ENCODE measurements at regions not wholly inside any gene's neighbourhood (a gene's known extent, or its start where the extent isn't known, plus 50 kb on each side); places are given as distances from the start of the nearest gene placed in this dataset.

DNA sequence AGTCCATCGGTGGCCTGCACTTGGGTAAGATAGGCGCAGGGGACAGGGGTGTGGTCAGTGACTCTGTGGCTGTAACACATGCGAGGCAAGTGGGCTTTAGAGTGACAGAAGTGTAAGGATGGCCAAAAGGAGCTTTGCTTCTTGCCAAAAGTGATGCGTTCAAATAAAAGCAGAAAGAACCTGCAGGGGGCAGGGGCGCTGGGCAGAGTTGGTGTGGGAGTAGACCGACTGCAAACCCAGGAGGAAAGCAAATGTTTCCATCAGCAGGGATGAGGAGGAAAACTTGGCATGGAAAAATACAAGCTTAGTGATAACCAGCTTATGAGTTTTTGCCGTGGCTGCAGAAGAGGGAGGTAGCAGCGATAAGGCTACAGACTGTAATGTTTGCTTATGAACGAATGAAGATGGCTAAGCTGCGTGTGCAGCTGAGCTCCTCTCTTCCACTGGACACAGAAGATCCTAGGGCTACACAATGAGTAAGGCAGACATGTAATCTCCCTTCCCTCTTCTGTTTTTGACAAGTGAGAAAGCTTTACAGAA, 149.4 kb downstream of the WNT5A start:
- TF ChIP-seq EZH2 (IDR thresholded peaks at IDR 0.05) (no peak), POLR2AphosphoS5 (IDR thresholded peaks at IDR 0.05; ENCODE audit: borderline replicate concordance, low read depth, low read length) (no peak), FOXP2 (optimal IDR thresholded peaks at IDR 0.05; ENCODE audit: control extremely low read depth, extremely low read length, insufficient read depth) (no peak)
- H3K9ac ChIP-seq (ENCODE audit: insufficient read length), result no peak overlapping the region
- no peak for DNase-seq (ENCODE audit: low read depth, low spot score)
- no peak overlapping the region for H3K4me3 ChIP-seq
- H3K27ac ChIP-seq, result no peak overlapping the region
- H3K9me3 ChIP-seq (ENCODE audit: low read depth, low read length), result no peaks in the 10 kb centered on the region
- no peaks in the 10 kb centered on the region for H3K36me3 ChIP-seq (ENCODE audit: insufficient read depth, low read length)

DNA sequence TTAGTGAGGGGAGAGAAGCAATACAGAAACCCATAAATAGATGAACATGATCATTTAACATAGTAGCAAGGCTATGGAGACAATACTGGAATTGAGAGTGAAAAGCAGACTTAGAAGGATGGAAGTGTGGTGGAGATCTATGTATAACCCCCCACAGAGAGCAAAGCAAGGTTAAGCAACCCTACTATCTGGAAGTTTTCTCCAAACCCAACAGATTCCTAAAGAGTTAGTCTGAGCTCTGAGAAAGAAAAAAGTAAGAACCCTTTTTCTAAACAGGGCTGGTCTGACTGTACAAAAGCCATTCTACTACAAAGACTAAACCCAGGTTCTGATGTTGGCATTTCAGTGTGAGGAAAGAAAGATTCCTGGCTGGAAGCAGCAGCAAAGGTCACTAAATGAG, 153.2 kb downstream of the WNT5A start:
- no peak for DNase-seq (ENCODE audit: low read depth, low spot score)
- no peaks in the 10 kb centered on the region for H3K36me3 ChIP-seq (ENCODE audit: insufficient read depth, low read length)
- H3K27ac ChIP-seq, result no peak overlapping the region
- no peak overlapping the region for H3K9ac ChIP-seq (ENCODE audit: insufficient read length)
- no peak for TF ChIP-seq EZH2 (IDR thresholded peaks at IDR 0.05)
- TF ChIP-seq FOXP2 (optimal IDR thresholded peaks at IDR 0.05; ENCODE audit: control extremely low read depth, extremely low read length, insufficient read depth), result no peak
- TF ChIP-seq POLR2AphosphoS5 (IDR thresholded peaks at IDR 0.05; ENCODE audit: borderline replicate concordance, low read depth, low read length), result no peak
- H3K9me3 ChIP-seq (ENCODE audit: low read depth, low read length), result no peaks in the 10 kb centered on the region
- no peak overlapping the region for H3K4me3 ChIP-seq

DNA sequence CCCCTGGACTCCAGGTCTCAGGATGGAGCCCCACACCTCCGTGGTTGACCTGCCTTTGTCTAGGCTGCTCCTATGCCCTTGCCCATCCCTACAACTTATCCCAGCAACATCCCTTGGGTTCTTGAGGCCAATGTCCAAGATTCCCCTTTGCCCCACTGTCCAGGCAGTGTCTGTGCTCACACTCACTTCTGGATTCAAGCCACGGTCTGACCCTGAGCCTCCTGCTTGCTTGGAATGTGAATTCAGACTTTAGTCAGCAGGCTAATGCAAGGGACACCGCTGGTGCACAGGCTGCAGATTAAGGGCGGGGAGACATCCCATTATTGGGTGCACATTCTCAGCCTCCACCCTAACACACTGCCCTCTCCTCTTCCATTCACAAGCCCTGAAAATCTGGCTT, 154.1 kb downstream of the WNT5A start:
- H3K9me3 ChIP-seq (ENCODE audit: low read depth, low read length), result no peaks in the 10 kb centered on the region
- no peak for DNase-seq (ENCODE audit: low read depth, low spot score)
- H3K36me3 ChIP-seq (ENCODE audit: insufficient read depth, low read length), result no peaks in the 10 kb centered on the region
- TF ChIP-seq FOXP2 (optimal IDR thresholded peaks at IDR 0.05; ENCODE audit: control extremely low read depth, extremely low read length, insufficient read depth), result no peak
- TF ChIP-seq POLR2AphosphoS5 (IDR thresholded peaks at IDR 0.05; ENCODE audit: borderline replicate concordance, low read depth, low read length), result no peak
- TF ChIP-seq EZH2 (IDR thresholded peaks at IDR 0.05), result no peak
- H3K4me3 ChIP-seq, result no peak overlapping the region
- H3K27ac ChIP-seq, result no peak overlapping the region
- no peak overlapping the region for H3K9ac ChIP-seq (ENCODE audit: insufficient read length)

DNA sequence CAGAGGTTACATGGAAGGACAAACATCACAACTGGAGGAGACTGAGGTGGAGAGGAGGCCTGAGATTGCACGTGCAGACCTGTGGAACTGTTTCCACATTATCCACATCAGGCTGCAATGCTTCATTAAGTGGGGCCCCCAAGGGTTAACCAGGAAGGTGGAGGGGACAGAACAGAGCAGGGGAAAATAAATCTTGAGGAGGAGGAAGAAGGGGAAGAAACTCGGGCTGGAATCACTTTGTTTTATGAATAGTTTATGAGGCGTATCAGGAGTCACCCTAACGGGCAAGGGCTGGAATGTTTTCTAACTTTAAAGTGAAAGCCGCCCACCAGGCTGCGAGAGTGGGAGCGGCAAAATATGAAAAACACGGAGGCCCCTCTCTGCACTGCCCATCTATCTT, 154.9 kb downstream of the WNT5A start:
- Histone ChIP-seq H3K36me3 (ENCODE audit: insufficient read depth, low read length) (no peaks in the 10 kb centered on the region), H3K27ac (no peak overlapping the region), H3K4me3 (no peak overlapping the region), H3K9ac (ENCODE audit: insufficient read length) (no peak overlapping the region), H3K9me3 (ENCODE audit: low read depth, low read length) (no peaks in the 10 kb centered on the region)
- TF ChIP-seq FOXP2 (optimal IDR thresholded peaks at IDR 0.05; ENCODE audit: control extremely low read depth, extremely low read length, insufficient read depth), result no peak
- TF ChIP-seq EZH2 (IDR thresholded peaks at IDR 0.05), result no peak
- TF ChIP-seq POLR2AphosphoS5 (IDR thresholded peaks at IDR 0.05; ENCODE audit: borderline replicate concordance, low read depth, low read length), result no peak
- DNase-seq (ENCODE audit: low read depth, low spot score), result no peak

DNA sequence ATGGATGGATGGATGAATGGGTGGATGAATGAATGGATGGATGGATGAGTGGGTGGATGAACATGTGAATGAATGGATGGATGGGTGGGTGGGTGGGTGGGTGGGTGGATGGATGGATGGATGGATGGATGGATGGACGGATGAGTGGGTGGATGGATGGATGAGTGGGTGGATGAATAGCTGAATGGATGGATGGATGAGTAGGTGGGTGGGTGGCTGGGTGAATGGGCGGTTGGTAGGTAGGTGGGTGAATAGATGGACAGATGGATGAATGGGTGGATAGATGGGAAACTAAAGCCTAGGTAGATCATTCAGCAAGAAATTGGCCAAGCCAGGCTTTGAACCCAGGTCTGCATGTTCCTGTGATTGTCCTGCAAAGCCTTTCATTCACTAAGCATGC, 155.6 kb downstream of the WNT5A start:
- no peak for DNase-seq (ENCODE audit: low read depth, low spot score)
- no peak overlapping the region for H3K4me3 ChIP-seq
- no peaks in the 10 kb centered on the region for H3K36me3 ChIP-seq (ENCODE audit: insufficient read depth, low read length)
- no peak overlapping the region for H3K9ac ChIP-seq (ENCODE audit: insufficient read length)
- TF ChIP-seq FOXP2 (optimal IDR thresholded peaks at IDR 0.05; ENCODE audit: control extremely low read depth, extremely low read length, insufficient read depth) (no peak), POLR2AphosphoS5 (IDR thresholded peaks at IDR 0.05; ENCODE audit: borderline replicate concordance, low read depth, low read length) (no peak), EZH2 (IDR thresholded peaks at IDR 0.05) (no peak)
- H3K9me3 ChIP-seq (ENCODE audit: low read depth, low read length), result no peaks in the 10 kb centered on the region
- no peak overlapping the region for H3K27ac ChIP-seq

DNA sequence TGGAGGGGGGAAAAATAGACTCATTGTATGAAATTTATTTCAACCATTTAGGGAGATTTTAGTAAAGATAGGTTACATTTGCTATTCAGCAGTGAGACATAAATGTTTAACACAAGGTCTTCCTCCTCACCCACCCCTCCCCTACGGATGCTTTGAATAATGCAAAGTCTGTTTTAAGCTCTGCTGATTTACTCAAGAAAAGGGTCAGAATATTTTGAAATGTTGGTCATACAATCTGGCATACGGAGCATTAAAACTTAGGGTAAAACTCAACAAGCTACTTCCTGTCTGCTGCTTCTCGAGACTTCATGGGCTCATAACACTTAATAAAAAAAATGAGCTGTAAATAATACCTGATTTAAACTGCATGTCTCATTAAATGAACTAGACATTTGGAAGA, 156.3 kb downstream of the WNT5A start:
- Histone ChIP-seq H3K9ac (ENCODE audit: insufficient read length) (no peak overlapping the region), H3K36me3 (ENCODE audit: insufficient read depth, low read length) (no peaks in the 10 kb centered on the region), H3K9me3 (ENCODE audit: low read depth, low read length) (no peaks in the 10 kb centered on the region), H3K4me3 (no peak overlapping the region), H3K27ac (no peak overlapping the region)
- DNase-seq (ENCODE audit: low read depth, low spot score), result no peak
- TF ChIP-seq EZH2 (IDR thresholded peaks at IDR 0.05) (no peak), FOXP2 (optimal IDR thresholded peaks at IDR 0.05; ENCODE audit: control extremely low read depth, extremely low read length, insufficient read depth) (no peak), POLR2AphosphoS5 (IDR thresholded peaks at IDR 0.05; ENCODE audit: borderline replicate concordance, low read depth, low read length) (no peak)

DNA sequence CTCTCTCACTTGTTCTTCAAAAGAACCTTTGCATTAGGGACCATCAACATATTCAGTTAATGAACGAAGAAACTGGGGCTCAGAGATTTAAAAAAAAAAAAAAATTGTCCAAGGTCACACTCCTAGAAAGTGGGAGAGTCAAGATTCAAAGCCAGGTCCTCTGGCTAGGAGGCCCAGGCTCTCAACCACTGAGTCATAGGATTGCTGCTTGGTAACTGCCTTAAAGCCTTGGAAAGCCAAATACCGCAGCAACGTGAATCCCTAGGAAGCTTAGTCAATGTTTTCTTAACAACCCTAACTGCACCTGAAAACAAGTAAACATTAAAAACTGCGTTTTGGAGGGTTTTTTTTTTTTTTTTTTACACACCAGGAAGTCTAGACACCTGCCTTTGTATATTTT, 156.8 kb downstream of the WNT5A start:
- no peak for DNase-seq (ENCODE audit: low read depth, low spot score)
- no peaks in the 10 kb centered on the region for H3K36me3 ChIP-seq (ENCODE audit: insufficient read depth, low read length)
- TF ChIP-seq EZH2 (IDR thresholded peaks at IDR 0.05), result no peak
- TF ChIP-seq FOXP2 (optimal IDR thresholded peaks at IDR 0.05; ENCODE audit: control extremely low read depth, extremely low read length, insufficient read depth), result no peak
- TF ChIP-seq POLR2AphosphoS5 (IDR thresholded peaks at IDR 0.05; ENCODE audit: borderline replicate concordance, low read depth, low read length), result no peak
- H3K9me3 ChIP-seq (ENCODE audit: low read depth, low read length), result no peaks in the 10 kb centered on the region
- H3K4me3 ChIP-seq, result no peak overlapping the region
- no peak overlapping the region for H3K9ac ChIP-seq (ENCODE audit: insufficient read length)
- no peak overlapping the region for H3K27ac ChIP-seq

DNA sequence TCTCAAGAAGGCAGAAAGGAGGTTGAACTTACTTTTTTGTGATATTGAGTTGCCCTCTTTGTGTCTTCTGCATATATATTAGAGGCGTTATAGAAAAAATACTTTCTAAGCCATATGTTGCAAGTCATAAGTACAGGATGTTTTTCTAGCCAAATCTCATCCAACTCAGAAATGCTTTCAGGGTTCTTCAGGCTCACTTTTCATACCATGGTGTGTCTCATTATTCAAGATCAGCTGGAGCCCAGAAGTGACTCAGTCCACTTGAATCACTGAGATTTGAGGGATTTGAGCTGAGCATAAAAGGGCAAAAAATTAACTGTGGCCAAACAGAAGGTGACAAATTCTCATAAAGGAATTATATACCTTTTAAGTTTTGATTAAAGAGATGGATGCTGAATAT, 157.3 kb downstream of the WNT5A start:
- no peaks in the 10 kb centered on the region for H3K36me3 ChIP-seq (ENCODE audit: insufficient read depth, low read length)
- no peak for DNase-seq (ENCODE audit: low read depth, low spot score)
- no peak overlapping the region for H3K9ac ChIP-seq (ENCODE audit: insufficient read length)
- H3K27ac ChIP-seq, result no peak overlapping the region
- TF ChIP-seq POLR2AphosphoS5 (IDR thresholded peaks at IDR 0.05; ENCODE audit: borderline replicate concordance, low read depth, low read length), result no peak
- H3K9me3 ChIP-seq (ENCODE audit: low read depth, low read length), result no peaks in the 10 kb centered on the region
- no peak overlapping the region for H3K4me3 ChIP-seq

DNA sequence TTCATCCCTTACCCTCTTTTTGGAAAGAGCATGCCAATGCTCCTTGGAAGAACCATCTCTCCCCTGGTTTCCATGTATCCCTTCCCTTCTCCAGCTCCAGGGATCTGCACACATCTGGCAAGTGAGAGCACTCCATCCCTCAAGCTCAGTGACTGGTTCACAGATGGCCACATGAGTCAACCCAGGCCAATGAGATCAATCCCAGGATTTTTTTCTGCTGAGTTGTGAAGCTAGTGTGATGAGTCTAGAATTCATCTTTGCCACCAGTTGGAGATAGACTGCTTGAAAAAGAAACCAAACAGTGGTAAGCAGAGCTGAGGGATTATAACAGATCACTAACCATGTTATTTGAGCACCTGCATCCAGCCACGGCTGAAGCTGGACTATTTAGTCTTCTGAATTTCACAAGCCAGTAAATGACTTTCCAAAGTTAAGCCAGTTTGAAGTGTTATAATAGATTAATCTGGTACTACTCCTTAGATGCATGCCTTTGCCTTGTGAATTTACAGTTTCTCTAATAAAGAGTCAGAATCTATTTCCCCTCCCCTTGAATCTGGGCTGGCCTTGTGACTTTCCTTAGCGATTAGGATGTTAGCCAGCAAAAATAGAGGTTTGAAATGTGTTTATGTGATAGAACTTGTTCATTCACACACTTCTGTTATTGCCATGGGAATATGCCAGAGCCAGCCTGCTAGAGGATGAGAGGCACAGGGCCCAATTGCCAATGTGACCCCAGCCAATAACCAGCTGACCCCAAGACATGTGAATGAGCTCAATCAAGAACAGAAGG, 159.8 kb downstream of the WNT5A start:
- H3K9ac ChIP-seq (ENCODE audit: insufficient read length), result no peak overlapping the region
- no peaks in the 10 kb centered on the region for H3K9me3 ChIP-seq (ENCODE audit: low read depth, low read length)
- no peak overlapping the region for H3K4me3 ChIP-seq
- H3K27ac ChIP-seq, result no peak overlapping the region
- DNase-seq (ENCODE audit: low read depth, low spot score), result no peak
- no peaks in the 10 kb centered on the region for H3K36me3 ChIP-seq (ENCODE audit: insufficient read depth, low read length)
- TF ChIP-seq POLR2AphosphoS5 (IDR thresholded peaks at IDR 0.05; ENCODE audit: borderline replicate concordance, low read depth, low read length), result no peak
- TF ChIP-seq EZH2 (IDR thresholded peaks at IDR 0.05), result no peak
- no peak for TF ChIP-seq FOXP2 (optimal IDR thresholded peaks at IDR 0.05; ENCODE audit: control extremely low read depth, extremely low read length, insufficient read depth)

Measured in SK-N-MC (cell line).